ENCODE measurements at regions not wholly inside any gene's neighbourhood (a gene's known extent, or its start where the extent isn't known, plus 50 kb on each side); places are given as distances from the start of the nearest gene placed in this dataset.
"Not testable (repeated sequence)": the region's sequence is repeated elsewhere in the genome, so short reads cannot be mapped to it uniquely, and the experiment has no call there.

DNA sequence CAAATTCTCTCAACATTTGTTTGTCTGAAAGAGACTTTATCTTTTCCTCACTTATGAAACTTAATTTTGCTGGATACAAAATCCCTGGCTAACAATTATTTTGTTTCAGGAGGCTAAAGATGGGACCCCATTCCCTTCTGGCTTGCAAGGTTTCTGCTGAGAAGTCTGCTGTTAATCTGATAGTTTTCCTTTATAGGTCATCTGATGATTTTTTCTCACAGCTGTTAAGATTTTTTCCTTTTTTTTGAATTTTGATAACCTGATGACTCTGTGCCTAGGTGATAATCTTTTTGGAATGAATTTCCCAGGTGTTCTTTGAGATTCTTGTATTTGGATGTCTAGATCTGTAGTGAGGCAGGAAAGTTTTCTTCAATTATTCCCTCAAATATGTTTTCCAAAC, 2661.4 kb downstream of the PCDH9 start:
- TF ChIP-seq, protein P1, sequence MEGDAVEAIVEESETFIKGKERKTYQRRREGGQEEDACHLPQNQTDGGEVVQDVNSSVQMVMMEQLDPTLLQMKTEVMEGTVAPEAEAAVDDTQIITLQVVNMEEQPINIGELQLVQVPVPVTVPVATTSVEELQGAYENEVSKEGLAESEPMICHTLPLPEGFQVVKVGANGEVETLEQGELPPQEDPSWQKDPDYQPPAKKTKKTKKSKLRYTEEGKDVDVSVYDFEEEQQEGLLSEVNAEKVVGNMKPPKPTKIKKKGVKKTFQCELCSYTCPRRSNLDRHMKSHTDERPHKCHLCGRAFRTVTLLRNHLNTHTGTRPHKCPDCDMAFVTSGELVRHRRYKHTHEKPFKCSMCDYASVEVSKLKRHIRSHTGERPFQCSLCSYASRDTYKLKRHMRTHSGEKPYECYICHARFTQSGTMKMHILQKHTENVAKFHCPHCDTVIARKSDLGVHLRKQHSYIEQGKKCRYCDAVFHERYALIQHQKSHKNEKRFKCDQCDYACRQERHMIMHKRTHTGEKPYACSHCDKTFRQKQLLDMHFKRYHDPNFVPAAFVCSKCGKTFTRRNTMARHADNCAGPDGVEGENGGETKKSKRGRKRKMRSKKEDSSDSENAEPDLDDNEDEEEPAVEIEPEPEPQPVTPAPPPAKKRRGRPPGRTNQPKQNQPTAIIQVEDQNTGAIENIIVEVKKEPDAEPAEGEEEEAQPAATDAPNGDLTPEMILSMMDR (IDR thresholded peaks at IDR 0.05): no peak
- no peak for ATAC-seq
- H3K36me3 ChIP-seq: no peaks in the 10 kb centered on the region
- intact Hi-C loops (cut with DNase I): no loop called here
- no peaks in the 10 kb centered on the region for H3K4me1 ChIP-seq
- no peak overlapping the region for H3K4me3 ChIP-seq
- H3K27ac ChIP-seq: no peak overlapping the region
- DNase-seq: no peak
- no peaks in the 10 kb centered on the region for H3K9me3 ChIP-seq
- H3K27me3 ChIP-seq (ENCODE audit: low read depth): no peaks in the 10 kb centered on the region

DNA sequence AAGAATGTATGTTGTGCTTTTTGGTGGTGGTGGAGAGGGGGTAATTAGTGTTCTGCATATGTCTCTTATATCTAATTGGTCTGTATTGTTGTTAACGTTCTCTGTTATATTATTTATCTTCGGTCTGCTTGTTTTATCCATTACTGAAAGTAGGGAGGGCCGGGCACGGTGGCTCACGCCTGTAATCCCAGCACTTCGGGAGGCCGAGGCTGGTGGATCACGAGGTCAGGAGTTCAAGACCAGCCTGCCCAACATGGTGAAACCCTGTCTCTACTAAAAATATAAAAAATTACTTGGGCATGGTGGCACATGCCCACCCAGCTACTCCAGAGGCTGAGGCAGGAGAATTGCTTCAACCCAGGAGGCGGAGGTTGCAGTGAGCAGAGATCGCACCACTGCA, 2672.1 kb downstream of the PCDH9 start:
- H3K9me3 ChIP-seq; ATAC-seq; H3K36me3 ChIP-seq; H3K4me3 ChIP-seq; DNase-seq; H3K27me3 ChIP-seq (ENCODE audit: low read depth); H3K4me1 ChIP-seq; H3K27ac ChIP-seq; intact Hi-C loops (cut with DNase I): not testable (repeated sequence)

DNA sequence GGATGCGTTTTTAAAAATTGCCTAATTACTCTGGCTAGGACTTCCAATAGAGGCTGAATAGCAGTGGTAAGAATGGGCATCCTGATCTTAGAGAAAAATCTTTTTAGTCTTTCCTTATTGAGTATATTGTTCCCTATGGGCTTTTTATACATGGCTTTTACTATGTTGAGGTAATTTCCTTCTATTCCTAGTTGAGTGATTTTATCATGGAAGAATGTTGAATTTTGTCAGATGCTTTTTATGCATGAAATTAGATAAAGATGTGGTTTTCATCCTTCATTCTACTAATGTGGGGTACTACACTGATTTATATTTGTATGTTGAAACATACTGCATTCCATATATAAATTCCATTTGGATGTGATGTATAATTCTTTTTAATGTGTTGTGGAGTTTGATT, 2673.8 kb downstream of the PCDH9 start:
- H3K27ac ChIP-seq: no peak overlapping the region
- DNase-seq: no peak
- ATAC-seq: no peak
- H3K9me3 ChIP-seq: no peaks in the 10 kb centered on the region
- H3K36me3 ChIP-seq: no peaks in the 10 kb centered on the region
- intact Hi-C loops (cut with DNase I): no loop called here
- no peaks in the 10 kb centered on the region for H3K27me3 ChIP-seq (ENCODE audit: low read depth)
- no peaks in the 10 kb centered on the region for H3K4me1 ChIP-seq
- TF ChIP-seq, protein P1 (IDR thresholded peaks at IDR 0.05): no peak
- no peak overlapping the region for H3K4me3 ChIP-seq

DNA sequence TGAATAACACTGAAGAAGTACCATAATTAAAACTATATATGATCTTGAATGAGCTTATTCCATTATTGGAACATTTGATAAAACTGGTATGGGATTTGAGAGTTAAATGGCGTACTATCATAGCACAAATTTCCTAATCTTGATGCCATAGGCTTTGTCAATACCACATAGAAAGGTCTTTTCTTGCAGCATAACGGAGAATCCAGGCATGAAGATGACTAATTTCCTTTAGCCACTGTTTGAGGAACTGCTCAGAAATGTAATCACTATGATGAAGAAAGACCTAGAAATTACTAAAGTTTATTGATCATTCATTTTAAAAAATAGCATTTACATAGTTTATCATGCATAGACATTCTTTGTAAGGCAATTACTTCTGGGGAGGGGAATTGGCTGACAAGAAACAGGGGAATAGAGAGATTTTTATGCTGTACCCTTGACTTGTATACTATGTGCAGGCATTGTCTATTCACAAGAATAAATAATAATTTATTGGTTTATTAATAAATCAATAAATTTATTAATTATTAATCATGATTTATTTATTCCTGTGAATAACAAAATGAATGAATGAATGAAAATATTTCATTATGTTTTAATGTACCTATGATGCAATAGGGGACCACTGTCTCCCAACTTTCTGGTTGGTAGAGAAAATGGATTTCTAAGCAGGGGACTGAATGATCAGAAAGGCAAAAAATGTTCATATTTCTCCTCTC, 2676.6 kb downstream of the PCDH9 start:
- Histone ChIP-seq H3K4me1 (no peaks in the 10 kb centered on the region), H3K27me3 (ENCODE audit: low read depth) (no peaks in the 10 kb centered on the region), H3K4me3 (no peak overlapping the region), H3K9me3 (no peaks in the 10 kb centered on the region), H3K36me3 (no peaks in the 10 kb centered on the region), H3K27ac (no peak overlapping the region)
- DNase-seq: no peak
- no peak for ATAC-seq
- TF ChIP-seq, protein P1 (IDR thresholded peaks at IDR 0.05): no peak
- intact Hi-C loops (cut with DNase I): no loop called here

DNA sequence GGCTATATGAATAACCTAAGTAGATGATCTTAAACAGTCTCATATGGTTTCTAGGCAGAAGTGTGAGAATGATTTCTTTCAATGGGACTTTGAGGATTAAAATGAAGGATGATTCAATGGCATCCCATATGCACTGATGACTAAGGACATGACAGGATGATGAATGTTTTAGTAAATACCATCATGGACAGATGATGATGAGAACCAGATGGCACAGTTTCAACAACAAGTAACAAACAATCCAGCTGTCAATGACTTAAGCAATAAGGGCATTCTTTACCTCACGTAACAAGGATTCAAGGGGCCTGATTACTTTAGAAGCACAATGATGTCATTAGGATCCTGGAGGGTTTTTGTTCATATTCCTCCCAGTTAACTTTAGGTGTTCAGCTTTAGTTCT, 2678.4 kb downstream of the PCDH9 start:
- Histone ChIP-seq H3K27ac (no peak overlapping the region), H3K4me3 (no peak overlapping the region), H3K4me1 (no peaks in the 10 kb centered on the region), H3K27me3 (ENCODE audit: low read depth) (no peaks in the 10 kb centered on the region), H3K9me3 (no peaks in the 10 kb centered on the region), H3K36me3 (no peaks in the 10 kb centered on the region)
- intact Hi-C loops (cut with DNase I): no loop called here
- TF ChIP-seq, protein P1 (IDR thresholded peaks at IDR 0.05): no peak
- DNase-seq (no peak), ATAC-seq (no peak)

DNA sequence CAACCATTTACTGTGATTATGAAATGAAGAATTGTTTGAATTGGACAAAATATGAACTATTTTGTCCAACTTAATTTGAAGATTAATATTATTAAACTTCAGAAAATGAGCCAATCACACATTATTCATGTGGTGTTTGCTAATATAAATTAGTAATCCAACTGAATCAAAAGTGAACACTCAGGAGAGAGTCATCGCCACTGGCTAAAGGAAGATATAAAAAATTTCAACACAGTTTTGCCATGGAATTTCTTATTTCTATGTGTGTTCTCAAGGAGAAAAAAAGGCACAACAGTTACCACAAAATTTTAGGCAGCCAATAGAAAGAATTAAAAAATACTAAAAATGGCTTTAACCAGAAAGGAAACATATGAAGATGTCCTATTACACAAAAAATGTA, 2683.8 kb downstream of the PCDH9 start:
- H3K27ac ChIP-seq: no peak overlapping the region
- no peaks in the 10 kb centered on the region for H3K4me1 ChIP-seq
- no peaks in the 10 kb centered on the region for H3K9me3 ChIP-seq
- DNase-seq (no peak), ATAC-seq (no peak)
- no peaks in the 10 kb centered on the region for H3K27me3 ChIP-seq (ENCODE audit: low read depth)
- intact Hi-C loops (cut with DNase I): no loop called here
- TF ChIP-seq, protein P1 (IDR thresholded peaks at IDR 0.05): no peak
- no peak overlapping the region for H3K4me3 ChIP-seq
- H3K36me3 ChIP-seq: no peaks in the 10 kb centered on the region

All from lower lobe of right lung (tissue), 2 donors.